GM04504 (cell line): ENCODE measurements at regions not wholly inside any gene's neighbourhood (a gene's known extent, or its start where the extent isn't known, plus 50 kb on each side); places are given as distances from the start of the nearest gene placed in this dataset.

Experiments
- DNase-seq: peaks from one replicate; pipeline ENCODE4 v3.0.0-alpha.2; 2012; ENCODE audit warnings: low read depth

DNA sequence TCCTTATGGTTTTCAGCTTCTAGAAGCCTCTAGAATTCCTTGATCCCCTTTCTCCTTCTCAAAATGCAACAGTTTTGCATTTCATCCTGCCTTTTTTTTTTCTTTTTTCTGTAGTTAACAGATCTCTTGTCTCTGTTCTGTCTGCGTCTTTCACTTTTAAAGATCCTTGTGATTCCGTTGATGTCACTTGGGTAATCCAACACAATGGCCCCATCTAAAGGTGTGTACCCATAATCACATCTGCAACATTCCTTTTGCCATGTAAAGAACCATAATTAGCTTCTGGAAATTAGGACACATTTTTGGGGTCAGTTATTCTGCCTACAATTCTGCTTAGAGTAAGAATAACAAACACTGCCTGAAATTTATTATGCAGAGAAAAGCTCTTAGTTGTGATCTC lies 1180.9 kb upstream of the ADGRL3 start:
- no peak for DNase-seq

DNA sequence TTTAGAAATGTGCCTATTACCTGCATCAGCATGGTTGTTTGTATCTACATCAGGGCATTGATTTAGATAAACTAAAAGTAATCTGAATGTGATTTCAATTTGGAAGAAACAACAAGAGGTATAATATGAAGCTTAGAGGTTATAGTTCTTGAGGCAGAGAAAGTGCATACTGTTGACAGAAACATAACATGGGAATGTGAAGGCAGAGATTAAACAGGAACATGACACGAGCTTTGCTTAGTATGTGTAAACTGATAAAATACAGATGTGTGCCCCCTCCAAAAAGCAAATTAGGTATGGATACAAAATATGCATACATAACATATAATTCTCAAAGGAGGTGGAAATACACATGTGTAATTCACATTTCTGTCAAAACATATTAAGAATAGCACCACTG lies 1180.2 kb upstream of the ADGRL3 start:
- DNase-seq = no peak

DNA sequence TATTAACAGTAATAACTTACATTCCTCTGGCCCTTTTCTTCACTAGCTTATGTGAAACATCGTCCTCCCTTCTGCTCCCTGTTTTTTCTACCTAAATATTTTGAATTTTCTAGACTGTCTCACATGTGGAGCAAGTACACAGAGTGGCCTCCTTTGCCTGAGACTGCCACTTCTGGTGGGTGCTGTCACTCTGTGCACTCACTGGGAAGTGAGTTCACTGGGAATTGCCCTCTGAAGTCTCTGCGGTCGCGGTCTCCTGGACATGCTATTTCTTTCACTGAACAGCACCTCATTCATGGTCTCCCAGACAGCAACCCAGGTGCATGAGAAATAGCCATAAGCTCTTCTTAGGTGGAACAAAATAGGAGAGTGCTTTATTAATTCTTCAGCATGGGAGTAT lies 1179.7 kb upstream of the ADGRL3 start:
- no peak for DNase-seq

- no peak for DNase-seq
Observed at GRCh38 chr4:60033826-60034225, 1166.3 kb upstream of the ADGRL3 start.

DNA sequence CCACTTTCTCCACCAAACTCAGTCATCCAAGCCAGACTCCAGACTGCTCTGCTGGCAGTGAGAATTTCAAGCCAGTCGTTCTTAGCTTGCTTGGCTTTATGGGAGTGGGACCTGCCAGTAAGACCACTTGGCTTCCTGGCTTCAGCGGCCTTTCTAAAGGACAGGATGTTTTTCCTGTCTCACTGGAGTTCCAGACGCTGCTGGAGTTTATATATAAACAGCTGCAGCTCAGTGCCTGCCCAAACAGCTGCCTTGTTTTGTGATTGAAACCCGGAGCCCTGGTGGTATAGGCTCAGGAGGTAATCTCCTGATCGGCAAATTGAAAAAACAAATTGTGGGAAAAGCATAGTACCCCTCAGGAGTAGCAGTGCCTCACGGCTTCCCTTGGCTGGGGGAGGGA lies 1165.8 kb upstream of the ADGRL3 start:
- no peak for DNase-seq

DNA sequence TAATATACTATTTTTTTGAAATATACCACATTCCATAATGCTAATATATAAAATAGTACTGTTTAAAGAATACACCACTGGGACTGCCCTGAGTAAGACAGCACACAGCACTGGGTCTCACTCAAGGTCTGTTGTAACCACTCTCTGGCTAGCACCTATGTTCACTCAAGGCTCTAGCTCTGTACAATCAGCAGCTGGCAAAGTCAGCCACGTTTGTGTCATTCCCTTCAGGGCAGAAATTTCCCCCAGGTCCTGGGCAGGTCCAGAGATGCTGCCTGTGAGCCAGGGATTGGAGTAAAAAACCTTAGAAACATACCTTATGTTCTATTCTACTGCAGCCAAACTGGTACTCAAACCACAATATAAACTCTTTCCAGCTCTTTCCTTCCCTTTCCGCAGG lies 1160.2 kb upstream of the ADGRL3 start:
- no peak for DNase-seq

DNA sequence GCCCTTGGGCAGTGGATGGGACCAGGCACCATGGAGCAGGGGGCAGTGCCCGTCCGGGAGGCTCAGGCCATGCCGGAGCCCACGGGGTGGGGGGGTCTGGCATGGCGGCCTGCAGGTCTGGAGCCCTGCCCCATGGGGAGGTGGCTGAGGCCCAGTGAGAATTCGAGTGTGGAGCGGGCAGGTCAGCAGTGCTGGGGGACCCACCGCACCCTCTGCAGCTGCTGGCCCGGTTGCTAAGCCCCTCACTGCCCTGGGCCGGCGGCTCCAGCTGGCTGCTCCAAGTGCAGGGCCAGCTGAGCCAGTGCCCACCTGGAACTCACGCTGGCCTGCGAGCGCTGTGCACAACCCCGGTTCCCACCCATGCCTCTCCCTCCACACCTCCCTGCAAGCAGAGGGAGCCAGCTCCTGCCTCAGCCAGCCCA lies 1157.9 kb upstream of the ADGRL3 start:
- no peak for DNase-seq

DNA sequence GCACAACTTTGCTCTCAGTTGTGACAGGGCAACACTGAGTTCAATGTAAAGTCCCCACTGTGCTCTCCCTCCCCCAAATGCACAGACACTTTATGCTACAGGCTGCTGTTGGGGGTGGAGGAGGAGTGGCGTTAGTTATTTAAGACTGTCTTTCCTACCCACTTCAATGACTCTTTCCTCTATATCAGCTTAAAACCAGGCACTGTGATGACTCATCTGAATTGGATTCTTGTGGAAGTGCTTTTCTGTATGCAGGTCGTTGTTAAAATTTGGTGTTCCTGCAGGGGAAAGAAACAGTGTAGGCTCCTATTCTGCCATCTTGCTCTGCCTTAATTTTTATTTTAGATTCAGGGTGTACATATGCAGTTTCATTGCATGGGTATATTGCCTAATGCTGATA lies 1157.2 kb upstream of the ADGRL3 start:
- no peak for DNase-seq

DNA sequence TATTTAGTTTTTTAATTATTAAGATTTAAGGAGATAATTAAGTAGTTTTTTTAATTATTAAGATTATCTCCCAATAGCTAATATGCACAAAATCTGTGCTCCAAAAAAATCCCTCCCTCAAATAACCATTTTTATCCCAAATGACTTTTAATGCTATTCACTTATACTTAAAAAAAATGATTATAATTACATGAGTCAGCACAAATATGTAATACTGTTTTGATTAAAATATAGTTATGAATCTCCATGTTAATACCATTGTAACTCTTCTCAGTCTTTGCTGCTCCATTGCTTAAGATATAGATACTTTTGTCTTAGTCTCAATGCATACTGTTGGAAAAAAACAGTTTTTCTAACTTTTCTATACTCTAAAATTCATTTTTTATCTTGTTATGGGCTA lies 1121.1 kb upstream of the ADGRL3 start:
- DNase-seq = no peak

- DNase-seq = no peak
Observed at GRCh38 chr4:60081839-60082238, 1118.3 kb upstream of the ADGRL3 start.

- DNase-seq = no peak
Observed at GRCh38 chr4:60088807-60089486, 1111.2 kb upstream of the ADGRL3 start.

GRCh38 chr4:60089546-60090273 lies 1110.4 kb upstream of the ADGRL3 start:
- no peak for DNase-seq

- DNase-seq = no peak
Observed at GRCh38 chr4:60096676-60097075, 1103.5 kb upstream of the ADGRL3 start.

- no peak for DNase-seq
Observed at GRCh38 chr4:60116592-60116991, 1083.5 kb upstream of the ADGRL3 start.

DNA sequence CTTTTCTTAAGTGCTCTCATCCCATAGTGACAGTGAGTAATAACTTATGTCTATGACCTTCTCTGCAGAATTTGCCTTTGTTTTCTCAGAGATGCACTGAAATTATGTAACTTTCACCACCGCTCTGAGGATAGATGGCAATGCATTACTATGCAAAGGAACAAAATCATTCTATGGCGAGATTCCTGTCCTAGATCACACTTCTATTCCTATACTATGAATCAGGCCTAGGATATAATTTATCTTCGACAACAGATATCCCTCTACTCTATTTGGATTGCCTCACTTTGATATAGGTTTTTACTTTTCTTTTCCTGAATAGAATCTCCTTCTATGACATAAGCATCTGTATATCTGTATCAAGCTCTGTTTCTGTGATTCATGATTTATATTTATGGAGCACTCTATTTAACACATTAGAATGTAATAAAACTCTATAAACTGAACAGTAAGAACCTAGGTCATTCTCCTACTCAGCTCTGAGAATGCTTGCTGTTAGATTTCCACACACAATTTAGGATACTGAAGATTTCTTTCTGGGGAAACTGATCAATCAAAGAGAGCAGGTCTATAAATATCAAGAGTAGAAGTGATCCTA lies 1082.3 kb upstream of the ADGRL3 start:
- DNase-seq = no peak

DNA sequence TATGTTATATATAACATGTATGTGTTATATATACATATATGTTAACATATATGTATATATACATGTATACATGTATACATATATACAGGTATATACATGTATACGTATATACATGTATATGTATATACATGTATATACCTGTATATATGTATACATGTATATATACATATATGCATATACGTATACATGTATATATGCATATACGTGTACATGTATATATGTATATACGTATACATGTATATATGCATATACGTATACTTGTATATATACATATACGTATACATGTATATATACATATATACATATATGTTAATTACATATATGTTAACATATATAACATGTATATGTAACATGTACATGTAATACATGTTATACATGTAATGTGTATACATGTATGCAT lies 1077.3 kb upstream of the ADGRL3 start:
- no peak for DNase-seq

GRCh38 chr4:60128888-60129287 lies 1071.2 kb upstream of the ADGRL3 start:
- DNase-seq = no peak

GRCh38 chr4:60129740-60130139 lies 1070.4 kb upstream of the ADGRL3 start:
- no peak for DNase-seq

GRCh38 chr4:60133375-60133774 lies 1066.8 kb upstream of the ADGRL3 start:
- no peak for DNase-seq

DNA sequence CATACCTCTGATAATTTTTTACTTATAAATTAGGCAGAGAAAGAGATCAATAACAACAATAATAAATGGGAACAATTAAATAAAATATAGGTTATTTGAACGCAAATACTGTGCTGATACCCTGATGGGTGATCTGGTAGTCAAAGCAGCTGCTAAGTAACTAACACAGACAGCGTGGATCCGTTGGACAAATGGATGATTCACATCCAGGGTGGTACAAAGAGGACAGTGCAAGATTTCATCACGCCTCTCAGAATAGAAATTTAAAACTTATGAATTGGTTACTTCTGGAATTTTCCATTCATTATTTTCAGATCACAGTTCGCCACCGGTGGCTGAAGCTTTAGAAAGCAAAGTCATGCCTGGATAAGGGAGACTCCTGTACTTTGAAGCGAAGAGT lies 1066.0 kb upstream of the ADGRL3 start:
- DNase-seq = no peak

GRCh38 chr4:60155088-60155487 lies 1045.0 kb upstream of the ADGRL3 start:
- no peak for DNase-seq

- DNase-seq = no peak
Observed at GRCh38 chr4:60173103-60173502, 1027.0 kb upstream of the ADGRL3 start.

- DNase-seq = no peak
Observed at GRCh38 chr4:60173718-60174117, 1026.4 kb upstream of the ADGRL3 start.

DNA sequence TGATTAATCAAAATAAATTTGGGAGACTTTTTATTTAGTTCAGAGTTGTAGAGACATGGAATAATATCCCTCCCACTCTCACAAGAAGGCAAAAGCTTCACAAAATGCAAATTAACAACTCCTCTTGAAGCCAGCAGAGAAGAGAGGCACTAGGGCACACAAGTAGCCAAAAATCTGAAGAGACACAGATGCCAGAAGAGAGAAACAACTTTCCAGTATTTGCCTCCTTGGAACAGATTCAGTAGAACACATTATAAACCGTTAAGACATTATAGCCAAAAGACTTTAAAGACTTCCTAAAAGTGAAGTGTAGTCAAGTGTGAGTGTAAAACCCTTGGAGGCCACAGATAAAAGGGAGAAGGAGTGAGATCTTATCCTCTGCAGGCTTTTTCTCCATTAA lies 1024.9 kb upstream of the ADGRL3 start:
- no peak for DNase-seq
